ENCODE measurements at regions not wholly inside any gene's neighbourhood (a gene's known extent, or its start where the extent isn't known, plus 50 kb on each side); places are given as distances from the start of the nearest gene placed in this dataset.

GRCh38 chr17:53924530-53925455, 102.1 kb downstream of the KIF2B start:
- no peaks in the 10 kb centered on the region for H3K36me3 ChIP-seq
- peaks cover 0 to 4% (median 0%) of the 10 kb centered on the region in 12 donors for H3K9me3 ChIP-seq
- 27 to 35% (median 33%) methylated on average over 4 of the region's 4 CpGs for WGBS, 4 donors
- no peaks in the 10 kb centered on the region for H3K4me1 ChIP-seq
- H3K27me3 ChIP-seq, result no peaks in the 10 kb centered on the region
- intact Hi-C loops (cut with DNase I), result no loop called here
- DNase-seq, result no peak
- H3K27ac ChIP-seq, result no peak overlapping the region
- ATAC-seq, result no peak
- H3K4me3 ChIP-seq, result no peak overlapping the region
- TF ChIP-seq, protein P1, sequence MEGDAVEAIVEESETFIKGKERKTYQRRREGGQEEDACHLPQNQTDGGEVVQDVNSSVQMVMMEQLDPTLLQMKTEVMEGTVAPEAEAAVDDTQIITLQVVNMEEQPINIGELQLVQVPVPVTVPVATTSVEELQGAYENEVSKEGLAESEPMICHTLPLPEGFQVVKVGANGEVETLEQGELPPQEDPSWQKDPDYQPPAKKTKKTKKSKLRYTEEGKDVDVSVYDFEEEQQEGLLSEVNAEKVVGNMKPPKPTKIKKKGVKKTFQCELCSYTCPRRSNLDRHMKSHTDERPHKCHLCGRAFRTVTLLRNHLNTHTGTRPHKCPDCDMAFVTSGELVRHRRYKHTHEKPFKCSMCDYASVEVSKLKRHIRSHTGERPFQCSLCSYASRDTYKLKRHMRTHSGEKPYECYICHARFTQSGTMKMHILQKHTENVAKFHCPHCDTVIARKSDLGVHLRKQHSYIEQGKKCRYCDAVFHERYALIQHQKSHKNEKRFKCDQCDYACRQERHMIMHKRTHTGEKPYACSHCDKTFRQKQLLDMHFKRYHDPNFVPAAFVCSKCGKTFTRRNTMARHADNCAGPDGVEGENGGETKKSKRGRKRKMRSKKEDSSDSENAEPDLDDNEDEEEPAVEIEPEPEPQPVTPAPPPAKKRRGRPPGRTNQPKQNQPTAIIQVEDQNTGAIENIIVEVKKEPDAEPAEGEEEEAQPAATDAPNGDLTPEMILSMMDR (IDR thresholded peaks at IDR 0.05), result no peak
- TF ChIP-seq POLR2A (IDR thresholded peaks at IDR 0.05), result no peak

- Histone ChIP-seq H3K27ac (no peak overlapping the region), H3K36me3 (no peaks in the 10 kb centered on the region), H3K9me3 (peaks cover 0 to 4% (median 0%) of the 10 kb centered on the region in 12 donors), H3K27me3 (no peaks in the 10 kb centered on the region), H3K4me1 (no peaks in the 10 kb centered on the region), H3K4me3 (no peak overlapping the region)
- intact Hi-C loops (cut with DNase I), result loop anchor here in 1 of 10 donors (10.0 kb wide), 1 partner anchor 78 kb away; no protein-coding TSS in a partner anchor
- WGBS, 4 donors, result 23 to 37% (median 32%) methylated on average over 2 of the region's 2 CpGs
- no peak for DNase-seq
- ATAC-seq, result no peak
- TF ChIP-seq, protein P1 (IDR thresholded peaks at IDR 0.05), result no peak
These were observed 109.7 kb downstream of the KIF2B start for GRCh38 chr17:53932386-53932785.

GRCh38 chr17:53934931-53935330, 112.2 kb downstream of the KIF2B start:
- TF ChIP-seq, protein P1 (IDR thresholded peaks at IDR 0.05), result no peak
- no peak for TF ChIP-seq POLR2A (IDR thresholded peaks at IDR 0.05)
- 68 to 87% (median 75%) methylated on average over 2 of the region's 2 CpGs for WGBS, 4 donors
- Histone ChIP-seq H3K27ac (no peak overlapping the region), H3K4me1 (no peaks in the 10 kb centered on the region), H3K9me3 (peaks cover 0 to 3% (median 0%) of the 10 kb centered on the region in 12 donors), H3K4me3 (no peak overlapping the region), H3K36me3 (no peaks in the 10 kb centered on the region), H3K27me3 (no peaks in the 10 kb centered on the region)
- ATAC-seq, result no peak
- no peak for DNase-seq
- intact Hi-C loops (cut with DNase I), result loop anchor here in 1 of 10 donors (10.0 kb wide), 1 partner anchor 80 kb away; no protein-coding TSS in a partner anchor

- Histone ChIP-seq H3K9me3 (no peaks in the 10 kb centered on the region), H3K4me1 (no peaks in the 10 kb centered on the region), H3K36me3 (no peaks in the 10 kb centered on the region), H3K27ac (no peak overlapping the region), H3K4me3 (no peak overlapping the region), H3K27me3 (no peaks in the 10 kb centered on the region)
- no peak for TF ChIP-seq POLR2A (IDR thresholded peaks at IDR 0.05)
- TF ChIP-seq, protein P1 (IDR thresholded peaks at IDR 0.05), result no peak
- intact Hi-C loops (cut with DNase I), result loop anchor here in 1 of 10 donors (10.0 kb wide), 1 partner anchor 56 kb away; no protein-coding TSS in a partner anchor
- DNase-seq (no peak), ATAC-seq (no peak)
These were observed 118.5 kb downstream of the KIF2B start for GRCh38 chr17:53941231-53941630.

All from heart left ventricle (tissue), 16 donors.